GM12878 (cell line): ENCODE measurements at regions not wholly inside any gene's neighbourhood (a gene's known extent, or its start where the extent isn't known, plus 50 kb on each side); places are given as distances from the start of the nearest gene placed in this dataset.

Source experiments
- ATAC-seq: fragments of 200-7000 bp; cut with Tn5 transposase; 3 replicates; pipeline ENCODE4 v1.9.1; 2020; ENCODE audit warnings: mild to moderate bottlenecking, moderate library complexity
- BruUV-seq: library from RNA; stranded (reverse); fragments of 400-500 nt; replicated peaks from 2 replicates; lab custom pipeline; 2021; lab: Mats Ljungman, UMichigan
- CTCF ChIA-PET: fragments of 300-600 bp; sonication (Branson Sonifier 250); formaldehyde crosslinking; extraction: SDS; loops from one replicate; lab custom pipeline; 2021; ENCODE audit warnings: inconsistent platforms; lab: Yijun Ruan, JAX
- POLR2A ChIA-PET: fragments of 350-600 bp; formaldehyde crosslinking; extraction: SDS; loops from one replicate; lab custom pipeline; 2021; ENCODE audit warnings: inconsistent platforms; lab: Charles Lee
- RAD21 ChIA-PET: fragments of 300-600 bp; sonication (Branson Sonifier 250); formaldehyde crosslinking; loops from one replicate; lab custom pipeline; 2023; ENCODE audit warnings: antibody characterized with exemption; ENCODE audit not compliant: unreplicated experiment; lab: Charles Lee
- SMC1A ChIA-PET: fragments of 300-600 bp; sonication (Branson Sonifier 250); formaldehyde crosslinking; loops from one replicate; lab custom pipeline; 2023; ENCODE audit not compliant: unreplicated experiment, uncharacterized antibody; lab: Charles Lee
- DNase-seq: peaks from one replicate; pipeline ENCODE4 v3.0.0-alpha.2; 2011; ENCODE audit warnings: low read depth, low spot score
- FAIRE-seq: peaks from 3 replicates; lab custom pipeline; 2011; peaks lifted over from hg19 to GRCh38; lab: Jason Lieb, UNC
- H2AFZ ChIP-seq: 2 replicates; pipeline ENCODE4 v1.6.0; 2011; ENCODE audit warnings: low read depth, low read length, control low read depth; ENCODE audit not compliant: control insufficient read depth
- H3K27ac ChIP-seq: 2 replicates; pipeline ENCODE4 v1.5.1; 2011; ENCODE audit warnings: control low read depth; ENCODE audit not compliant: control insufficient read depth, insufficient read depth
- H3K27me3 ChIP-seq, 2 experiments: replicated peaks in 1 of 2; 2 replicates each; pipeline versions ENCODE4 v1.6.0 to v1.6.1; 2011; ENCODE audit warnings: low read length in 1 of 2; ENCODE audit not compliant: control insufficient read depth in 2 of 2, insufficient read depth in 2 of 2
- H3K36me3 ChIP-seq, 2 experiments: 2 replicates each; pipeline ENCODE4 v1.5.1; 2011; ENCODE audit warnings: low read length in 1 of 2; ENCODE audit not compliant: control insufficient read depth in 2 of 2, insufficient read depth in 2 of 2
- H3K4me1 ChIP-seq: 2 replicates; pipeline ENCODE4 v1.6.1; 2011; ENCODE audit warnings: mild to moderate bottlenecking, low read length, moderate library complexity, mixed read lengths; ENCODE audit not compliant: control insufficient read depth, insufficient read depth
- H3K4me2 ChIP-seq: 2 replicates; pipeline ENCODE4 v1.6.0; 2011; ENCODE audit warnings: control low read depth; ENCODE audit not compliant: control insufficient read depth, insufficient read depth
- H3K4me3 ChIP-seq: fragments of 200-600 bp; sonication (generic); 2 replicates; pipeline ENCODE4 v1.5.1; 2016
- H3K79me2 ChIP-seq: 2 replicates; pipeline ENCODE4 v1.6.0; 2011; ENCODE audit warnings: low read length; ENCODE audit not compliant: control insufficient read depth, insufficient read depth
- H3K9ac ChIP-seq: 2 replicates; pipeline ENCODE4 v1.8.0; 2011; ENCODE audit warnings: low read length, control low read depth, mixed read lengths; ENCODE audit not compliant: control insufficient read depth, insufficient read depth
- H3K9me3 ChIP-seq: replicated peaks from 3 replicates; pipeline ENCODE4 v1.5.1; 2011; ENCODE audit warnings: mild to moderate bottlenecking, low read length; ENCODE audit not compliant: control insufficient read depth, insufficient read depth
- H4K20me1 ChIP-seq: 2 replicates; pipeline ENCODE4 v1.6.0; 2011; ENCODE audit not compliant: control insufficient read depth, insufficient read depth
- BRCA1 ChIP-seq: IDR thresholded peaks from 2 replicates; pipeline ENCODE4 v1.6.1; 2011; ENCODE audit warnings: low read depth, low read length, improper control_type of control experiment
- CEBPB ChIP-seq, 2 experiments: fragments of 150-350 bp in 1 of 2; IDR thresholded peaks; 2 replicates each; pipeline ENCODE4 v1.6.1; 2012 to 2014; ENCODE audit warnings: low read depth in 2 of 2, low read length in 2 of 2, borderline replicate concordance in 1 of 2, inconsistent platforms in 1 of 2
- DPF2 ChIP-seq: fragments of 450-650 bp; IDR thresholded peaks from 2 replicates; pipeline ENCODE4 v1.6.1; 2017; ENCODE audit warnings: mild to moderate bottlenecking
- KLF5 ChIP-seq: fragments of 450-650 bp; IDR thresholded peaks from 2 replicates; pipeline ENCODE4 v1.6.1; 2014; ENCODE audit warnings: mild to moderate bottlenecking; ENCODE audit not compliant: partially characterized antibody
- PAX5 ChIP-seq: IDR thresholded peaks from 2 replicates; pipeline ENCODE4 v1.6.1; 2011; ENCODE audit warnings: low read depth, low read length, borderline replicate concordance
- PRDM15 ChIP-seq: fragments of 450-650 bp; formaldehyde crosslinking; IDR thresholded peaks from 2 replicates; pipeline ENCODE4 v1.4.0; 2020; ENCODE audit warnings: mild to moderate bottlenecking, moderate library complexity
- RBBP5 ChIP-seq: fragments of 200-600 bp; sonication (generic); conservative IDR thresholded peaks from 2 replicates; pipeline ENCODE4 v1.6.1; 2016
- TCF12 ChIP-seq: IDR thresholded peaks from 2 replicates; pipeline ENCODE4 v1.6.1; 2011; ENCODE audit warnings: low read depth, mild to moderate bottlenecking, low read length
- TCF3 ChIP-seq: IDR thresholded peaks from 2 replicates; pipeline ENCODE4 v1.6.1; 2012; ENCODE audit warnings: low read depth, mild to moderate bottlenecking, low read length, borderline replicate concordance; ENCODE audit not compliant: insufficient read depth
- USF2 ChIP-seq: IDR thresholded peaks from 2 replicates; pipeline ENCODE4 v1.6.1; 2011; ENCODE audit warnings: low read depth, low read length, improper control_type of control experiment, borderline replicate concordance
- WGBS: methylation state at CpG from one replicate; pipeline ENCODE4 v1.1.6; 2016; ENCODE audit warnings: low lambda C conversion rate; ENCODE audit not compliant: insufficient replicate concordance, insufficient coverage; ENCODE audit errors: missing lambda C conversion rate; 5-methylcytosine and 5-hydroxymethylcytosine counted together
- in situ Hi-C: fragments of 300-500 bp; cut with MboI; formaldehyde crosslinking; loops from 9 replicates; pipeline ENCODE4 v1.14.3; 2018; ENCODE audit warnings: mixed read lengths
- intact Hi-C: fragments of 100-400 bp; cut with micrococcal nuclease; formaldehyde crosslinking; loops from one replicate; pipeline ENCODE4 v1.14.2; 2022; ENCODE audit not compliant: unreplicated experiment
- TF ChIP-seq, protein P1 (sequence below): fragments of 450-650 bp; IDR thresholded peaks from 2 replicates; pipeline ENCODE4 v1.6.1; 2017; ENCODE audit warnings: borderline replicate concordance
- TF ChIP-seq, protein P2 (sequence below): IDR thresholded peaks from 2 replicates; pipeline ENCODE4 v1.6.1; 2011; ENCODE audit warnings: low read depth, mild to moderate bottlenecking, low read length, moderate library complexity, borderline replicate concordance; ENCODE audit errors: extremely low read depth

DNA sequence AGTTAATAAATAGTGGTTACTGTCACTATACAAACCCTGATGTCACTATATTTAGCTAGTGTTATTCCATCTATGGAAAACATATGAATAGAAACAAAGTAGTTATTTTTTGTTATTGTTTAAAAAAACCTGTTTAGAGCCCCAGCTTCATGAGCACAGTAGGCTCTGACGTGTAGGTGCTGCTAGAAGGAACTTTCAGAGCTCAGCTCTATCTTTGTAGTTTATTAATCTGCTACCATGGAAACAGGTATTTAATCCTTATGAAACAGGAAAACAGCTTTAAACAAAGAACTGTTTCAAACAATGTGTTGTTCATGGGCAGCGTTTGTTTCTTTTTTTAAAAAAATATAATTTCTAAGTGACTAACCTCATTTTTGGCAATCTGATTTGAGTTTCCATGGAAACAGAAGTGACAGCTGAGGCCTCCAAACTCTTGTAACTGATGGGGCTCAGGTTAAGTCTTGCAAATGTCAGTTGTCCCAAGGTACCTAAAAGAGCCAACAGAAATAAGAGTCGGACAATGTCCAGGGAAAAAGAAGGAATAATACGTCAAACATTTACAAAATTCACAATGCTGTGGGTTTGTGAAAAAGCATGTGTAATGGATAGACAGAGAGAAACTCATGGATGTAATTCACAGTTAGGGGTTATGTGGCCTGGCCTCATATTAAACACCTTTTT lies 162.0 kb upstream of the C21orf91 start:
- H2AFZ ChIP-seq: no peak overlapping the region
- ChIA-PET SMC1A (no interaction called here), CTCF (no interaction called here), RAD21 (no interaction called here), POLR2A (no interaction called here)
- in situ Hi-C loops: no loop called here
- H3K9me3 ChIP-seq: no peaks in the 10 kb centered on the region
- H4K20me1 ChIP-seq: no peaks in the 10 kb centered on the region
- DNase-seq (no peak), FAIRE-seq (no peak), ATAC-seq (no peak)
- no peak overlapping the region for H3K4me2 ChIP-seq
- no peaks in the 10 kb centered on the region for H3K4me1 ChIP-seq
- BruUV-seq: no TSS peak
- no peak overlapping the region for H3K4me3 ChIP-seq
- H3K79me2 ChIP-seq: no peaks in the 10 kb centered on the region
- H3K9ac ChIP-seq: no peak overlapping the region
- no peak for TF ChIP-seq BRCA1
- no peak for TF ChIP-seq KLF5
- TF ChIP-seq, protein P1, sequence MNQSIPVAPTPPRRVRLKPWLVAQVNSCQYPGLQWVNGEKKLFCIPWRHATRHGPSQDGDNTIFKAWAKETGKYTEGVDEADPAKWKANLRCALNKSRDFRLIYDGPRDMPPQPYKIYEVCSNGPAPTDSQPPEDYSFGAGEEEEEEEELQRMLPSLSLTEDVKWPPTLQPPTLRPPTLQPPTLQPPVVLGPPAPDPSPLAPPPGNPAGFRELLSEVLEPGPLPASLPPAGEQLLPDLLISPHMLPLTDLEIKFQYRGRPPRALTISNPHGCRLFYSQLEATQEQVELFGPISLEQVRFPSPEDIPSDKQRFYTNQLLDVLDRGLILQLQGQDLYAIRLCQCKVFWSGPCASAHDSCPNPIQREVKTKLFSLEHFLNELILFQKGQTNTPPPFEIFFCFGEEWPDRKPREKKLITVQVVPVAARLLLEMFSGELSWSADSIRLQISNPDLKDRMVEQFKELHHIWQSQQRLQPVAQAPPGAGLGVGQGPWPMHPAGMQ: no peak
- no peak for TF ChIP-seq PAX5
- TF ChIP-seq DPF2: no peak
- TF ChIP-seq, all 136 proteins: peak for 0
- no peaks in the 10 kb centered on the region for H3K27me3 ChIP-seq
- no peaks in the 10 kb centered on the region for H3K36me3 ChIP-seq
- intact Hi-C loops: no loop called here
- 19% methylated on average over 4 of the region's 4 CpGs for WGBS
- H3K27ac ChIP-seq: no peak overlapping the region

DNA sequence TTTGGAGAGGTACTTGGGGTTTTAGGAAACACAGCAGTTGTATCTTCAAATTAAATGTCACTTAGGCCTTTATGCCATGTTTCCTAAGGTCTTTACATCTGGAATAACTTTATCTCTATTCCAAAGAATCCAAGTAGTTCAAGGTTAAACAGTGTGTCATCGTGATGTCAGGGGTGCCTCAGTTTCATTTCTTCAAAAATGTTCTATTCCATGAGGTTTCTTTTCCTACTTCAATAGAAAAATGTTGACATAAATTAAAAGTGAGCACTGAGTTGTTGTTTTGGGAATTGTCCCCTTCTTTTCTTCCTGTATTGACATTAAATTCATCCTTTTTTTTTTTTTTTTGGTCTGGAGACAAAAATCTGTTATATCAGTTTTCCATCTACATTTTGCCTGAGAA lies 160.6 kb upstream of the C21orf91 start:
- FAIRE-seq (no peak), DNase-seq (no peak), ATAC-seq (no peak)
- Histone ChIP-seq H3K79me2 (no peaks in the 10 kb centered on the region), H3K9ac (no peak overlapping the region), H3K27me3 (no peaks in the 10 kb centered on the region), H4K20me1 (no peaks in the 10 kb centered on the region), H3K27ac (no peak overlapping the region), H3K36me3 (no peaks in the 10 kb centered on the region), H3K4me1 (no peaks in the 10 kb centered on the region), H2AFZ (no peak overlapping the region), H3K4me3 (no peak overlapping the region), H3K9me3 (no peaks in the 10 kb centered on the region), H3K4me2 (no peak overlapping the region)
- ChIA-PET POLR2A (no interaction called here), SMC1A (no interaction called here), CTCF (no interaction called here), RAD21 (no interaction called here)
- in situ Hi-C loops (no loop called here), intact Hi-C loops (no loop called here)
- 0% methylated on average over 1 of the region's 1 CpG for WGBS
- no TSS peak for BruUV-seq
- TF ChIP-seq RBBP5: no peak
- TF ChIP-seq PRDM15 (CRISPR knock-in tag): no peak
- TF ChIP-seq TCF12: no peak
- no peak for TF ChIP-seq CEBPB (IDR thresholded peaks at IDR 0.05; ENCODE audit: borderline replicate concordance in 1 of 2, low read depth in 2 of 2, low read length in 2 of 2)
- TF ChIP-seq USF2: no peak
- TF ChIP-seq, protein P2, sequence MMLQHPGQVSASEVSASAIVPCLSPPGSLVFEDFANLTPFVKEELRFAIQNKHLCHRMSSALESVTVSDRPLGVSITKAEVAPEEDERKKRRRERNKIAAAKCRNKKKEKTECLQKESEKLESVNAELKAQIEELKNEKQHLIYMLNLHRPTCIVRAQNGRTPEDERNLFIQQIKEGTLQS: no peak
- TF ChIP-seq TCF3: no peak
